ENCODE measurements at regions not wholly inside any gene's neighbourhood (a gene's known extent, or its start where the extent isn't known, plus 50 kb on each side); places are given as distances from the start of the nearest gene placed in this dataset.

- no peak for DNase-seq (ENCODE audit: low read depth)
- H3K4me3 ChIP-seq (ENCODE audit: low read depth, low read length) = no peak overlapping the region
- no peaks in the 10 kb centered on the region for H3K36me3 ChIP-seq (ENCODE audit: control insufficient read depth, insufficient read depth, low read length)
- no peak for TF ChIP-seq CTCF (IDR thresholded peaks at IDR 0.05; ENCODE audit: insufficient read depth, low read length, poor library complexity, severe bottlenecking)
- H3K27me3 ChIP-seq (ENCODE audit: control insufficient read depth, insufficient read depth, low read length) = no peaks in the 10 kb centered on the region
Measured at GRCh38 chr6:169406804-169407203, 153.2 kb upstream of the THBS2 start.

- Histone ChIP-seq H3K4me3 (ENCODE audit: low read depth, low read length) (no peak overlapping the region), H3K27me3 (ENCODE audit: control insufficient read depth, insufficient read depth, low read length) (no peaks in the 10 kb centered on the region), H3K36me3 (ENCODE audit: control insufficient read depth, insufficient read depth, low read length) (no peaks in the 10 kb centered on the region)
- TF ChIP-seq CTCF (IDR thresholded peaks at IDR 0.05; ENCODE audit: insufficient read depth, low read length, poor library complexity, severe bottlenecking) = no peak
- DNase-seq (ENCODE audit: low read depth) = no peak
Measured at GRCh38 chr6:169406034-169406433, 152.4 kb upstream of the THBS2 start.

- TF ChIP-seq CTCF (IDR thresholded peaks at IDR 0.05; ENCODE audit: insufficient read depth, low read length, poor library complexity, severe bottlenecking) = no peak
- Histone ChIP-seq H3K36me3 (ENCODE audit: control insufficient read depth, insufficient read depth, low read length) (no peaks in the 10 kb centered on the region), H3K27me3 (ENCODE audit: control insufficient read depth, insufficient read depth, low read length) (no peaks in the 10 kb centered on the region), H3K4me3 (ENCODE audit: low read depth, low read length) (no peak overlapping the region)
- DNase-seq (ENCODE audit: low read depth) = no peak
Measured at GRCh38 chr6:169404828-169405227, 151.2 kb upstream of the THBS2 start.

- DNase-seq (ENCODE audit: low read depth) = no peak
- Histone ChIP-seq H3K36me3 (ENCODE audit: control insufficient read depth, insufficient read depth, low read length) (no peaks in the 10 kb centered on the region), H3K4me3 (ENCODE audit: low read depth, low read length) (no peak overlapping the region), H3K27me3 (ENCODE audit: control insufficient read depth, insufficient read depth, low read length) (no peaks in the 10 kb centered on the region)
- no peak for TF ChIP-seq CTCF (IDR thresholded peaks at IDR 0.05; ENCODE audit: insufficient read depth, low read length, poor library complexity, severe bottlenecking)
Measured at GRCh38 chr6:169398342-169399105, 144.9 kb upstream of the THBS2 start.

GRCh38 chr6:169397684-169398083, 144.0 kb upstream of the THBS2 start:
- no peaks in the 10 kb centered on the region for H3K36me3 ChIP-seq (ENCODE audit: control insufficient read depth, insufficient read depth, low read length)
- no peak for DNase-seq (ENCODE audit: low read depth)
- no peak for TF ChIP-seq CTCF (IDR thresholded peaks at IDR 0.05; ENCODE audit: insufficient read depth, low read length, poor library complexity, severe bottlenecking)
- no peaks in the 10 kb centered on the region for H3K27me3 ChIP-seq (ENCODE audit: control insufficient read depth, insufficient read depth, low read length)
- H3K4me3 ChIP-seq (ENCODE audit: low read depth, low read length) = no peak overlapping the region
